ENCODE measurements at regions not wholly inside any gene's neighbourhood (a gene's known extent, or its start where the extent isn't known, plus 50 kb on each side); places are given as distances from the start of the nearest gene placed in this dataset.

- TF ChIP-seq CTCF (IDR thresholded peaks at IDR 0.05; ENCODE audit: low read depth, low read length, missing input control) (no peak), TAF1 (conservative IDR thresholded peaks at IDR 0.05) (no peak), SP1 (IDR thresholded peaks at IDR 0.05) (no peak), HNF4A (conservative IDR thresholded peaks at IDR 0.05) (no peak), YY1 (IDR thresholded peaks at IDR 0.05) (no peak), REST (IDR thresholded peaks at IDR 0.05) (no peak), EGR1 (IDR thresholded peaks at IDR 0.05; ENCODE audit: low read depth in 2 of 2) (no peak), RAD21 (IDR thresholded peaks at IDR 0.05) (no peak), JUND (IDR thresholded peaks at IDR 0.05) (no peak), HNF4G (IDR thresholded peaks at IDR 0.05) (no peak), GABPA (IDR thresholded peaks at IDR 0.05 in 1 of 2, conservative IDR thresholded peaks at IDR 0.05 in 1 of 2) (no peak)
- TF ChIP-seq, protein P1, sequence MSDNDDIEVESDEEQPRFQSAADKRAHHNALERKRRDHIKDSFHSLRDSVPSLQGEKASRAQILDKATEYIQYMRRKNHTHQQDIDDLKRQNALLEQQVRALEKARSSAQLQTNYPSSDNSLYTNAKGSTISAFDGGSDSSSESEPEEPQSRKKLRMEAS (IDR thresholded peaks at IDR 0.05), result no peak
These were observed 180.9 kb upstream of the ACTBL2 start for GRCh38 chr5:57663466-57663865.

All from liver (tissue), 3 donors.